Peyer's patch (tissue), 4 donors: ENCODE measurements at regions not wholly inside any gene's neighbourhood (a gene's known extent, or its start where the extent isn't known, plus 50 kb on each side); places are given as distances from the start of the nearest gene placed in this dataset.
"Not testable (repeated sequence)": the region's sequence is repeated elsewhere in the genome, so short reads cannot be mapped to it uniquely, and the experiment has no call there.

ENCODE experiments used
- POLR2A ChIP-seq, 2 donors: fragments of 450-650 bp; IDR thresholded peaks; one replicate each; pipeline ENCODE4 v1.5.1; 2017; ENCODE audit warnings: antibody characterized with exemption in 2 of 2, mild to moderate bottlenecking in 2 of 2, moderate library complexity in 2 of 2
- TF ChIP-seq, protein P1 (sequence below), 6 experiments: fragments of 450-650 bp in 4 of 6; fragments of 200-600 bp in 2 of 6; sonication (generic) in 1 of 6; IDR thresholded peaks; one replicate each; pipeline ENCODE4 v1.5.1; 2017 to 2019; ENCODE audit warnings: antibody characterized with exemption in 6 of 6, mild to moderate bottlenecking in 3 of 6, moderate library complexity in 1 of 6

DNA sequence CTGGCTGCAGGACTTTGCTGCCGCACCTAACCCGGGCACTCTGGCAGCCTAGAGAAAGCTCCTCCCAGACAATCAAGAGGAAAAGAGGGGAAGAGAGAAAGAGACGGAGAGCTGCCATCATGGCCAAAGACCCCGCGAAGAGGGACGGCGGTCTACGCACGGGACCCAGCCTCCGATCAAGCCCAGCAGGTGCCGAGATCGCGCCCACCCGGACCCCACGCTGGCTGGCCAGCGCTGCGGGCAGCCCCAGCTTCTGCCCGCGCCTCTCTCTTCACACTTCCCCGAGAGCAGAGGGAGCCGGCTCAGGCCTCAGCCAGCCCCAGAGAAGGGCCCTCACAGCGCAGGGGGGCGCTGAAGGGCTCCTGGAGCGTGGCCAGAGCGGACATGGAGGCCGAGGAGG, 413.5 kb upstream of the POTED start:
- not testable (repeated sequence) for TF ChIP-seq POLR2A (IDR thresholded peaks at IDR 0.05)
- TF ChIP-seq, protein P1, sequence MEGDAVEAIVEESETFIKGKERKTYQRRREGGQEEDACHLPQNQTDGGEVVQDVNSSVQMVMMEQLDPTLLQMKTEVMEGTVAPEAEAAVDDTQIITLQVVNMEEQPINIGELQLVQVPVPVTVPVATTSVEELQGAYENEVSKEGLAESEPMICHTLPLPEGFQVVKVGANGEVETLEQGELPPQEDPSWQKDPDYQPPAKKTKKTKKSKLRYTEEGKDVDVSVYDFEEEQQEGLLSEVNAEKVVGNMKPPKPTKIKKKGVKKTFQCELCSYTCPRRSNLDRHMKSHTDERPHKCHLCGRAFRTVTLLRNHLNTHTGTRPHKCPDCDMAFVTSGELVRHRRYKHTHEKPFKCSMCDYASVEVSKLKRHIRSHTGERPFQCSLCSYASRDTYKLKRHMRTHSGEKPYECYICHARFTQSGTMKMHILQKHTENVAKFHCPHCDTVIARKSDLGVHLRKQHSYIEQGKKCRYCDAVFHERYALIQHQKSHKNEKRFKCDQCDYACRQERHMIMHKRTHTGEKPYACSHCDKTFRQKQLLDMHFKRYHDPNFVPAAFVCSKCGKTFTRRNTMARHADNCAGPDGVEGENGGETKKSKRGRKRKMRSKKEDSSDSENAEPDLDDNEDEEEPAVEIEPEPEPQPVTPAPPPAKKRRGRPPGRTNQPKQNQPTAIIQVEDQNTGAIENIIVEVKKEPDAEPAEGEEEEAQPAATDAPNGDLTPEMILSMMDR (IDR thresholded peaks at IDR 0.05): not testable (repeated sequence)
